ENCODE measurements at regions not wholly inside any gene's neighbourhood (a gene's known extent, or its start where the extent isn't known, plus 50 kb on each side); places are given as distances from the start of the nearest gene placed in this dataset.

- TF ChIP-seq RAD21 (CRISPR knock-in tag; conservative IDR thresholded peaks at IDR 0.05 in 1 of 2, IDR thresholded peaks at IDR 0.05 in 1 of 2) (peak; percentile 41 to 88; a peak in 3 of 4 replicates), ZNF668 (CRISPR knock-in tag; IDR thresholded peaks at IDR 0.05) (no peak), SIN3B (IDR thresholded peaks at IDR 0.05; ENCODE audit: low read depth) (no peak), CHAMP1 (IDR thresholded peaks at IDR 0.05) (peak; percentile 39; the same call in 1 of the 2 replicates), REST (IDR thresholded peaks at IDR 0.05; ENCODE audit: borderline replicate concordance) (peak; percentile 65), REST (CRISPR knock-in tag; IDR thresholded peaks at IDR 0.05; ENCODE audit: low read depth) (no peak), NFIX (CRISPR knock-in tag; IDR thresholded peaks at IDR 0.05; ENCODE audit: low read depth) (no peak), PHF20 (IDR thresholded peaks at IDR 0.05; ENCODE audit: partially characterized antibody) (no peak), MAFK (IDR thresholded peaks at IDR 0.05; ENCODE audit: low read length) (peak; percentile 72), PBX2 (CRISPR knock-in tag; IDR thresholded peaks at IDR 0.05; ENCODE audit: low read depth) (no peak), PBX2 (tag; conservative IDR thresholded peaks at IDR 0.05; ENCODE audit: low read depth) (0 out of 2 replicates have a peak, but pooled peaks have one; percentile 12), NR0B1 (IDR thresholded peaks at IDR 0.05; ENCODE audit: partially characterized antibody) (no peak)
These were observed 103.3 kb upstream of the PMCH start (continued) for GRCh38 chr12:102300824-102301461.
